NCI-H146 (cell line): ENCODE measurements at regions not wholly inside any gene's neighbourhood (a gene's known extent, or its start where the extent isn't known, plus 50 kb on each side); places are given as distances from the start of the nearest gene placed in this dataset.
"Not testable (repeated sequence)": the region's sequence is repeated elsewhere in the genome, so short reads cannot be mapped to it uniquely, and the experiment has no call there.

ENCODE experiments used
- DNase-seq: peaks from one replicate; lab custom pipeline; 2025; lab: John Stamatoyannopoulos, UW

- not testable (repeated sequence) for DNase-seq
These were observed 51.9 kb upstream of the MFGE8 start for GRCh38 chr15:88965097-88965496.

- DNase-seq = no peak
These were observed 57.1 kb upstream of the MFGE8 start for GRCh38 chr15:88970232-88970631.

GRCh38 chr15:88974392-88974791 is 61.2 kb upstream of the MFGE8 start:
- no peak for DNase-seq

- no peak for DNase-seq
These were observed 62.7 kb upstream of the MFGE8 start for GRCh38 chr15:88975891-88976290.

GRCh38 chr15:88976656-88977055 is 63.5 kb upstream of the MFGE8 start:
- no peak for DNase-seq

- DNase-seq = no peak
These were observed 66.5 kb upstream of the MFGE8 start for GRCh38 chr15:88979674-88980073.

GRCh38 chr15:88980498-88980897 is 67.3 kb upstream of the MFGE8 start:
- DNase-seq = no peak

- no peak for DNase-seq
These were observed 68.4 kb upstream of the MFGE8 start for GRCh38 chr15:88981244-88982215.

- no peak for DNase-seq
These were observed 69.2 kb upstream of the MFGE8 start for GRCh38 chr15:88982304-88982945.

- no peak for DNase-seq
These were observed 69.8 kb upstream of the MFGE8 start for GRCh38 chr15:88982946-88983342.

- no peak for DNase-seq
These were observed 70.8 kb upstream of the MFGE8 start for GRCh38 chr15:88983861-88984429.

GRCh38 chr15:88985547-88986393 is 72.6 kb upstream of the MFGE8 start:
- DNase-seq = no peak

- no peak for DNase-seq
These were observed 73.9 kb upstream of the MFGE8 start for GRCh38 chr15:88986949-88987590.

- DNase-seq = no peak
These were observed 74.4 kb upstream of the MFGE8 start for GRCh38 chr15:88987591-88987933.

- no peak for DNase-seq
These were observed 74.9 kb upstream of the MFGE8 start for GRCh38 chr15:88987934-88988671.

- no peak for DNase-seq
These were observed 76.4 kb upstream of the MFGE8 start for GRCh38 chr15:88989578-88989977.

GRCh38 chr15:88990185-88990679 is 77.1 kb upstream of the MFGE8 start:
- no peak for DNase-seq

- DNase-seq = no peak
These were observed 79.0 kb upstream of the MFGE8 start for GRCh38 chr15:88992216-88992615.

- DNase-seq = no peak
These were observed 79.8 kb upstream of the MFGE8 start for GRCh38 chr15:88992912-88993376.

- no peak for DNase-seq
These were observed 80.5 kb upstream of the MFGE8 start for GRCh38 chr15:88993662-88994061.

GRCh38 chr15:88994286-88994685 is 81.1 kb upstream of the MFGE8 start:
- no peak for DNase-seq
